ENCODE measurements at regions not wholly inside any gene's neighbourhood (a gene's known extent, or its start where the extent isn't known, plus 50 kb on each side); places are given as distances from the start of the nearest gene placed in this dataset.
A peak's percentile ranks its signal among the peaks of the same experiment; 100 is the strongest.

GRCh38 chr4:59920416-59920815, 1279.7 kb upstream of the ADGRL3 start:
- no peaks in the 10 kb centered on the region for H3K4me1 ChIP-seq
- 43 to 62% (median 50%) methylated on average over 3 of the region's 3 CpGs for whole genome bisulfite sequencing, 5 donors
- H3K27ac ChIP-seq, result no peak overlapping the region
- TF ChIP-seq EP300 (IDR thresholded peaks at IDR 0.05), result no peak
- no peak for TF ChIP-seq POLR2A (IDR thresholded peaks at IDR 0.05)
- no peak for TF ChIP-seq POLR2AphosphoS5 (IDR thresholded peaks at IDR 0.05)
- TF ChIP-seq CTCF (IDR thresholded peaks at IDR 0.05), result no peak
- H3K36me3 ChIP-seq, result no peaks in the 10 kb centered on the region
- no peak overlapping the region for H3K4me3 ChIP-seq
- H3K27me3 ChIP-seq, result no peaks in the 10 kb centered on the region
- H3K9me3 ChIP-seq, result no peaks in the 10 kb centered on the region
- no peak for DNase-seq
- intact Hi-C loops (cut with DNase I; ENCODE audit: low total_unique reads), result no loop called here

- TF ChIP-seq CTCF (IDR thresholded peaks at IDR 0.05), result no peak
- H3K4me1 ChIP-seq, result no peaks in the 10 kb centered on the region
- no peak overlapping the region for H3K4me3 ChIP-seq
- H3K36me3 ChIP-seq, result no peaks in the 10 kb centered on the region
- no peak for DNase-seq
- H3K27me3 ChIP-seq, result no peaks in the 10 kb centered on the region
- H3K27ac ChIP-seq, result no peak overlapping the region
- WGBS, 5 donors, result 58 to 85% (median 66%) methylated on average over 1 of the region's 1 CpG
- intact Hi-C loops (cut with DNase I; ENCODE audit: low total_unique reads), result no loop called here
- no peaks in the 10 kb centered on the region for H3K9me3 ChIP-seq
Measured at GRCh38 chr4:59925290-59925689, 1274.8 kb upstream of the ADGRL3 start.

GRCh38 chr4:59936566-59936965, 1263.6 kb upstream of the ADGRL3 start:
- H3K9me3 ChIP-seq, result no peaks in the 10 kb centered on the region
- intact Hi-C loops (cut with DNase I; ENCODE audit: low total_unique reads), result no loop called here
- H3K27ac ChIP-seq, result no peak overlapping the region
- H3K36me3 ChIP-seq, result no peaks in the 10 kb centered on the region
- H3K4me3 ChIP-seq, result no peak overlapping the region
- peak in 1 of 2 donors; percentile 7 for DNase-seq
- H3K4me1 ChIP-seq, result no peaks in the 10 kb centered on the region
- WGBS, 5 donors, result 40 to 56% (median 48%) methylated on average over 3 of the region's 3 CpGs
- H3K27me3 ChIP-seq, result no peaks in the 10 kb centered on the region
- TF ChIP-seq POLR2AphosphoS5 (IDR thresholded peaks at IDR 0.05), result no peak
- TF ChIP-seq POLR2A (IDR thresholded peaks at IDR 0.05), result no peak
- TF ChIP-seq CTCF (IDR thresholded peaks at IDR 0.05), result no peak
- no peak for TF ChIP-seq EP300 (IDR thresholded peaks at IDR 0.05)

- H3K4me3 ChIP-seq, result no peak overlapping the region
- intact Hi-C loops (cut with DNase I; ENCODE audit: low total_unique reads), result no loop called here
- TF ChIP-seq POLR2AphosphoS5 (IDR thresholded peaks at IDR 0.05), result no peak
- no peak for TF ChIP-seq CTCF (IDR thresholded peaks at IDR 0.05)
- no peak for TF ChIP-seq EP300 (IDR thresholded peaks at IDR 0.05)
- no peak for TF ChIP-seq POLR2A (IDR thresholded peaks at IDR 0.05)
- H3K9me3 ChIP-seq, result no peaks in the 10 kb centered on the region
- H3K4me1 ChIP-seq, result no peaks in the 10 kb centered on the region
- no peak for DNase-seq
- no peaks in the 10 kb centered on the region for H3K36me3 ChIP-seq
- H3K27me3 ChIP-seq, result no peaks in the 10 kb centered on the region
- 55 to 73% (median 65%) methylated on average over 1 of the region's 1 CpG for WGBS, 5 donors
- H3K27ac ChIP-seq, result no peak overlapping the region
Measured at GRCh38 chr4:59938166-59938565, 1262.0 kb upstream of the ADGRL3 start.

- DNase-seq, result no peak
- H3K36me3 ChIP-seq, result no peaks in the 10 kb centered on the region
- no peak overlapping the region for H3K27ac ChIP-seq
- H3K9me3 ChIP-seq, result no peaks in the 10 kb centered on the region
- no peaks in the 10 kb centered on the region for H3K27me3 ChIP-seq
- no peaks in the 10 kb centered on the region for H3K4me1 ChIP-seq
- H3K4me3 ChIP-seq, result no peak overlapping the region
- TF ChIP-seq CTCF (IDR thresholded peaks at IDR 0.05) (no peak), POLR2A (IDR thresholded peaks at IDR 0.05) (no peak), EP300 (IDR thresholded peaks at IDR 0.05) (no peak), POLR2AphosphoS5 (IDR thresholded peaks at IDR 0.05) (no peak)
- intact Hi-C loops (cut with DNase I; ENCODE audit: low total_unique reads), result no loop called here
- 65 to 75% (median 67%) methylated on average over 2 of the region's 2 CpGs for WGBS, 5 donors
Measured at GRCh38 chr4:59945277-59945676, 1254.8 kb upstream of the ADGRL3 start.
